ENCODE measurements at regions not wholly inside any gene's neighbourhood (a gene's known extent, or its start where the extent isn't known, plus 50 kb on each side); places are given as distances from the start of the nearest gene placed in this dataset.

DNA sequence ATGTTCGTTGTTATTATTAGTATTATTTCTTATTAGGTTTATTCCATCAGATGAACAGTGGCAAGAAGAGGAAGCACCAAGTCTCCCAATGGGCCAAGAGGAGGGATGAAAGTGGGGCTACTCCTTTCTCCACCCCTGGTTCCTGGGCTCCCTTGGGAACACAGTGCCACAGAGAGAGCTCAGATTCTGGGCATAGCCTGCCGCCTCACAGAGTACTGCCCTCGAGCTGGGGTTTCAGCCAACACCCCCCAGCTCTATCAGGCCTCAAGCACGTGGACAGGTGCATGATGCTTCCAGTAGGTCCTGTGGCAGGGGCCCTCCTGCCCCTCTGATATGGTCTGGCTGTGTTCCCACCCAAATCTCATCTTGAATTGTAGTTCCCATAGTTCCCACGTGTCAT, 103.6 kb upstream of the RNF32 start:
- no peak for DNase-seq (ENCODE audit: low spot score)
- TF ChIP-seq, protein P1, sequence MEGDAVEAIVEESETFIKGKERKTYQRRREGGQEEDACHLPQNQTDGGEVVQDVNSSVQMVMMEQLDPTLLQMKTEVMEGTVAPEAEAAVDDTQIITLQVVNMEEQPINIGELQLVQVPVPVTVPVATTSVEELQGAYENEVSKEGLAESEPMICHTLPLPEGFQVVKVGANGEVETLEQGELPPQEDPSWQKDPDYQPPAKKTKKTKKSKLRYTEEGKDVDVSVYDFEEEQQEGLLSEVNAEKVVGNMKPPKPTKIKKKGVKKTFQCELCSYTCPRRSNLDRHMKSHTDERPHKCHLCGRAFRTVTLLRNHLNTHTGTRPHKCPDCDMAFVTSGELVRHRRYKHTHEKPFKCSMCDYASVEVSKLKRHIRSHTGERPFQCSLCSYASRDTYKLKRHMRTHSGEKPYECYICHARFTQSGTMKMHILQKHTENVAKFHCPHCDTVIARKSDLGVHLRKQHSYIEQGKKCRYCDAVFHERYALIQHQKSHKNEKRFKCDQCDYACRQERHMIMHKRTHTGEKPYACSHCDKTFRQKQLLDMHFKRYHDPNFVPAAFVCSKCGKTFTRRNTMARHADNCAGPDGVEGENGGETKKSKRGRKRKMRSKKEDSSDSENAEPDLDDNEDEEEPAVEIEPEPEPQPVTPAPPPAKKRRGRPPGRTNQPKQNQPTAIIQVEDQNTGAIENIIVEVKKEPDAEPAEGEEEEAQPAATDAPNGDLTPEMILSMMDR (IDR thresholded peaks at IDR 0.05): no peak
- no peak overlapping the region for H3K4me3 ChIP-seq
- no peak overlapping the region for H3K27ac ChIP-seq

DNA sequence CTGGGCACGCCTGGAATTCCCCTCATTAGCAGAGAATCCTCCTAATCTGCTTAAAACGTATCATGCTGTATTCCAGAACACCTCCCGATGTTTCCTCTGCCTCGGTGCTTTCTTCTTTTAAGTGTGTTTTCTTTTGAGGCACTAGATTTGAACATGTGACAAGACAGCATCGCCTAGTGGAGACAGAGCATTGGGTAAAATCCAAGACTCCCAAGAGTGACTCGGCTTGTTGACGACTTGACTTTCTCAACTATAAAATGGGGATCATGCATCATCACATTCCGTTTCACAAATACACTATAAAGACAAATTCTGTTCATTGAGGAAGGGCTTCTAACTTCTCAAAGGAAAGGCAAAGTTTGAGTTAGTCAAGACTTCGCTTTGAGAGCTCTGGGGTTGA, 105.6 kb upstream of the RNF32 start:
- Histone ChIP-seq H3K27ac (no peak overlapping the region), H3K4me3 (no peak overlapping the region)
- TF ChIP-seq, protein P1 (IDR thresholded peaks at IDR 0.05): no peak
- DNase-seq (ENCODE audit: low spot score): no peak

DNA sequence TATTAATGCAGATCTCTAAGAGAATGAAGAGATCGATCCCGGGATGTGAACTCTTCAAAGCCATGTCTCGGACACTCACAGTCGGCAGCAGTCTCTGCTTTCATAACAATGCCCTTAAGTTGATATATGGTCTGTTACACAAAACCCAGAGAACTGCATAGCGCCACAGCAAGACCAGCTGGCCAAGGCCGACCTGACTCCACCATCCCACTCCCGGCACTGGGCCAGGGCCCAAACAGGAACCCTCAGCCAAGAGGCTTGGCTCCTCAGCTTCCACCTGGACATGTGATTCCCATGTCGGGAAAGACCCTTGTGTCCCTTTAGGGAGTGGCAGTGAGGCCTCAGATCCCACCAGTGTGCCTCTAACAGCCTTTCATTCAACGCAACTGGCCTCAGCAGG, 106.6 kb upstream of the RNF32 start:
- no peak overlapping the region for H3K27ac ChIP-seq
- TF ChIP-seq, protein P1 (IDR thresholded peaks at IDR 0.05): no peak
- no peak for DNase-seq (ENCODE audit: low spot score)
- no peak overlapping the region for H3K4me3 ChIP-seq

DNA sequence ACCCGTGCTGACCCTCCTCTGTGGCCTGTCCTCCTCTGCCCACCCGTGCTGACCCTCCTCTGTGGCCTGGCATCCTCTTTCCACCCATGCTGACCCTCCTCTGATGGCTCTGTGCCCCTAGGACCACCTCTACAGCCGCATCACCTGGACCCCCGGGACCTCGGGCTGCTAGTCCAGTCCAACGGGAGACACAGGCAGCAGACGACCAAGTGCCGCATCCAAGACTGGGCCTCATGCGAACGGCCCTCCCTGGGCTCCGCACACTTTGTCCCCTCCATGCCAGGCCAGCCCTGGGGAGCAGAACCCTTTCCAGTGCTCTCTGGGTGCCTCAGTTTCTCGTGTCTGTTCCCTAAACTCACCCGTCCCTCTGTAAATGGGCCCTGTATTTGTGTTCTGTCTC, 107.2 kb upstream of the RNF32 start:
- DNase-seq (ENCODE audit: low spot score): no peak

DNA sequence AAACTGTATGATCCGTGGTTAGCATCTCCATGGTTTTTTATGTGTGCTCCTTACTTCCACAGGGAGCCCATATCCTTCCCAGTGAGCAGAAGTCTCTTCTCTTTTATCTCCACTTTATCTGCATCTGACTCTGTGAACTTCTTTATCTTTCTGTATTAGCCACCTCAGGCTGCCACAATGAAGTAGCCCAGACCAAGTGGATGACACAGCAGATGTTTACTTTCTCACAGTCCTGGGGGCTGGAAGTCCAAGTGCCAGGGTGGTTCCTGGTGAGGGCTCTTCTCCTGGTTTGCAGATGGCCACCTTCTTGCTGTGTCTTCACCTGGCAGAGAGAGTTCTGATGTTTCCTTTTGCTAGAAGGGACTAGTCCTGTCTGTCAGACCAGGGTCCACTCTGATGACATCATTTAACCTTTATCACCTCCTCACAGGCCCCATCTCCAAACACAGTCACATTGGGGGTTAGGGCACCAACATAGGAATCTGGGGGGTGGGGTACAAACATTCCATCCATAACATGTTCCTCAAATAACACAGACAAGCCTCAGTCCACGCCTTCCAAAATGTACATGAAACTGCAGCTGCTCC, 108.5 kb upstream of the RNF32 start:
- DNase-seq (ENCODE audit: low spot score): no peak

More for the DNA sequence above, 107.2 kb upstream of the RNF32 start:
- TF ChIP-seq, protein P1 (IDR thresholded peaks at IDR 0.05): no peak
- Histone ChIP-seq H3K27ac (no peak overlapping the region), H3K4me3 (no peak overlapping the region)

DNA sequence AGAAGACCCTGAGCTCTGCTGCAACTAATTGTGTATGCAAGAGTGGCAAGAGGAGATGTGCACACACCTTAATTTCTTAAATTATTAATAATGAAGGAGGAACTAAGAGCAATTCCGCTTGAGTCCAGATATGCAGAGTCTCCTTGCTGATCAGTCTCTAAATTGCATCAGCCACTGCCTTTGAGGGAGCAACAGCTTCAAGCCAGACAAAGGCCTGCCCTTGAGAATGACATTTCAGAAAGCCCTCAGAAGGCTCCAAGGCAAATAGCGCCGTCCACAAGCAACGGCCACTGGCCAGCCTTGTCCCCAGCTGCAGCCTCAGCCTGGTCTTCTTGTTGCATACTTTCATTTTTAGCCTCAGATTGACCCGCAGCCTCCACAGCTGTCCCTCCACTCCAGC, 110.6 kb upstream of the RNF32 start:
- Histone ChIP-seq H3K4me3 (no peak overlapping the region), H3K27ac (no peak overlapping the region)
- TF ChIP-seq, protein P1 (IDR thresholded peaks at IDR 0.05): no peak
- DNase-seq (ENCODE audit: low spot score): no peak

More for the DNA sequence above, 108.5 kb upstream of the RNF32 start:
- TF ChIP-seq, protein P1 (IDR thresholded peaks at IDR 0.05): no peak
- no peak overlapping the region for H3K27ac ChIP-seq
- no peak overlapping the region for H3K4me3 ChIP-seq

DNA sequence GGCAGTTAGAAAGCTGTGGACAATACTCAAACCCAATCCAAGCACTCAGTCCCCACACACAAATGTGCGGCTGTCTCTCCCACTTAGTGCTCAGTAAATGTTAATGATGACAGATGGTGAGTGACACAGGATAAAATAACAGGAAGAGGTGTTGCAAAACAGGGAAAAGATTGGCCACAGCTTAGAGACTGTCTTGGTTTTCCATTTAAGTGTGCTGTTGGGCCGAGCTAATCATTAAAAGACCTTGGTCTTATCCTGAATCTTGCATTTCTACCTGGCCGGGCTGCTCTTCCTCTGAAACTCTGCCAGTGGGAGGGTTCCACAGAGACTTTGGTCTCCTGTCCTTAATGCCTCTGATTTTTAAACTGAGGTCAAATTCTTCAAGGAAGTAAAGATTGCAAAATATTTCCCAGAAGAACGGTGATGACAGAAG, 113.1 kb upstream of the RNF32 start:
- no peak for DNase-seq (ENCODE audit: low spot score)
- TF ChIP-seq, protein P1 (IDR thresholded peaks at IDR 0.05): no peak
- Histone ChIP-seq H3K4me3 (no peak overlapping the region), H3K27ac (no peak overlapping the region)

Measured in coronary artery (tissue), 2 donors.